Mucosa of gallbladder (tissue), 1 donor: ENCODE measurements at regions not wholly inside any gene's neighbourhood (a gene's known extent, or its start where the extent isn't known, plus 50 kb on each side); places are given as distances from the start of the nearest gene placed in this dataset.
"Not testable (repeated sequence)": the region's sequence is repeated elsewhere in the genome, so short reads cannot be mapped to it uniquely, and the experiment has no call there.

Experiments
- DNase-seq: peaks from one replicate; pipeline ENCODE4 v3.0.0-alpha.2; 2020; ENCODE audit warnings: low spot score
- donor health status: DM: no; HTN: no; CAD: no.

DNA sequence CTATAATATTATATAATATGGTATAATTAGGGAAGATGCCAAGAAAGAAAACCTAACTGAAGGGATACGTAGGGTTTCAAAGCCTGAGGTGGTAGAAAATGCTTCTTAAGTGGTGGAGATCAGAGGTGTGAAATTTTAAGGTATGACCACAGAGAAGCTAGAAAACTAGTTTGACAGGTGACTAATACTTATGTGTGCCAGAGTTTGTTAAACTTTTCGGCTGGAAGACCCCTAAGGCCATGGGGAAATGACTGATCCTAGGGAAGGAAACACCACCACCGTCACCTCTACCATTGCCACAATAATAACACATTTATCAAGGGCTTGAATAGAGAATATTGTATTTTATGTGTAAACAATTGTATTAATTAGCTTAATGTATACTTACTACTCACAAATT, 261.4 kb upstream of the GBE1 start:
- no peak for DNase-seq

DNA sequence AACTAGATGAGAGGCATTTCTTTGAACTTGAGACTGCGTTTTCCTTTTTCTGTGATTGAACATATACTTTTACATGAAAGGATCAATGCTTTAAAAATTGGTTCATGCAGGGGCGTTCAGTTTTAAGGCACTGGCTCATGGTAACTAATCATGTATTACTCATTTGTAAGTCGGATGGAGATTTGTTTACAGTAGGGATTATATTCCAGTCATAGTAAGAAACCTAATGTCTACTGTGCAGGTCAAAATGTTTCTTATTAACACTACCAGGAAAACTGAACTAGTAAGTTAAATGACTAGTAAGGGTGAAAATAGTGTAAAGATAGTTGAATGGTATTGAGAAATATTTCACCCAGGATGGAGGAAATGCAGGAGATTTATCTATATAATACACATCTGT, 258.8 kb upstream of the GBE1 start:
- no peak for DNase-seq

DNA sequence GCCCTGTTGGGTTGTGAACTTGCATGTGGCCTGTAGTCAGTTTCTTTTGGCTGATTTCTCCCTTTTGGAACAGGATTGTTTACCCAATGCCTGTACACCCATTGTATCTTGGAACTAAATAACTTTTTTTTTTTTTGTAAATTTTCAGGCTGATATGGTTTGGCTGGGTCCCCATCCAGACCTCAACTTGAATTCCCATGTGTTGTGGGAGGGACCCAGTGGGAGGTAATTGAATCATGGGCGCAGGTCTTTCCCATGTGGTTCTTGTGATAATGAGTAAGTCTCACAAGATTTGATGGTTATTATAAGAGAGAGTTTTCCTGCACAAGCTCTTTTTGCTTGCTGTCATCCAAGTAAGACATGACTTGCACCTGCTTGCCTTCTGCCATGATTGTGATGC, 253.8 kb upstream of the GBE1 start:
- DNase-seq, result no peak

DNA sequence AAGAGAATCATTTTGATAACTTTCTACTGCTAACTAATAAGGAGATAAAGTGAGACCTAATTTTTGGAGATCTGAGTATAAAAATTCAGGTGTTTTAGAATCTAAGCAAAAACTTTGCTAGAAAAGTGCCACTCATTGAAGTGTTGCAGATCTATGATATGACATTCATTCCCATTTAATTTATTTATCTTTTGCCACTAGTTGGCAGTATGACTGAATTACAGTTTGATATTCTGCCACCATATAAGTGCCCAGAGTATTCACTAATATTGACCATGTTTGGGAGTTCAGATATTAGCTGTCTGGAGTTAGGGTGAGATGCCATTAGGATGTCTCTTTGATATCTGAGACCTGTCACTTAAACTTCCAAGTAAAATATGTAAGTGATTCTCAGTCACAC, 251.3 kb upstream of the GBE1 start:
- DNase-seq, result no peak

DNA sequence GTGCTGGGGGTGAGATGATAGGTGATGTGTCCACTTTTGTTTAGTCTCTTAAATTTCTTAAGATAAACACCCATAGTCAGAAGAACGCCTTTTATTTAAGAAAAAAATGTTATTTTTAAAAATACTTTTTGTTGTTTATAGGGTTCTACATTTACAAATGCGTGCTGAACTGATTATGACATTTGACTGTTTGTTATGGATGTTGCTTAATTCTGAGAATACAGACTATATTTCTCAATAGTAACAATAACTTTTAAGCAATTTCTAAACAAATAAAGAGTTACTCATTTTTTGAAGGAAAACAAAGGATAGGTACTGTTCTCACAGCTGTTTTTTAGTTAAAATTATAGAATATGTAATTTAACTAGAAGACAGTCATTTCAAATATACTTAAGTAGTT, 249.9 kb upstream of the GBE1 start:
- no peak for DNase-seq

DNA sequence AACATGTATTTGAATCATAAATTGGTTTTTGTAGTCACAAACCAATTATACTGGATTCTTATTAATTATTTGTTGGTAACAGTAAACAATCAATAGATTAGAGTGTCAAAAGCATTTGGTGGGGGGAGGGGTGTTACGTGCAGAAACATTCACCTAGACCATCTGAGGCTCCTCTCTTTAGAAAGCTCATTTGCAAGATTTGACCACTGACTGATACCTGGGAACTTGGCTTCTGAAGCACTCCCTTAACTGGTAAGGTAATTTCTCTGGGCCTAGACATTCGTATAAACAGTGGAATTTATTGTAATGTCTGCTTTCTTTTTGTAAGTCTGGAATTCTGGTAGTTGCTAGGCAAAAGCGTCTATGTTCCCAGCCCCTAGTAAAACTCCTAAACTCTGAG, 243.8 kb upstream of the GBE1 start:
- DNase-seq, result no peak

DNA sequence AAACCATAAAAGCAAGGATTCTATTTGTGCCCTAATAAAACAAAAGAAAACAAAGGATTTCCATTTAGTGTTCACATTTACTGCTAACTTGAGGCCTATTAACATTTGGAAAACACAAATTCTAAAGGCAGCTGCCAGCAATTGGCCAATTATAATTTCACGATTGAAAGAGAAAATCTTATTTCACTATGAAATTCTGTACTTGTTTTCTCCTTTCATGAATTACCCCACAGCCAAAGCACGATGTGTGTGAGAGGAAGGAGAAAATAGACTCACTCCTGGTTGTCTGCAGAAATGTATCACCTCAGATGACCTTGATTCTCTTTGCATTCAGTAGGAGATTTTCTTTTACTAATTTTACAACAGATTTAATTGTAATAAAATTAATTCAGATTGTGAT, 242.8 kb upstream of the GBE1 start:
- DNase-seq, result no peak

DNA sequence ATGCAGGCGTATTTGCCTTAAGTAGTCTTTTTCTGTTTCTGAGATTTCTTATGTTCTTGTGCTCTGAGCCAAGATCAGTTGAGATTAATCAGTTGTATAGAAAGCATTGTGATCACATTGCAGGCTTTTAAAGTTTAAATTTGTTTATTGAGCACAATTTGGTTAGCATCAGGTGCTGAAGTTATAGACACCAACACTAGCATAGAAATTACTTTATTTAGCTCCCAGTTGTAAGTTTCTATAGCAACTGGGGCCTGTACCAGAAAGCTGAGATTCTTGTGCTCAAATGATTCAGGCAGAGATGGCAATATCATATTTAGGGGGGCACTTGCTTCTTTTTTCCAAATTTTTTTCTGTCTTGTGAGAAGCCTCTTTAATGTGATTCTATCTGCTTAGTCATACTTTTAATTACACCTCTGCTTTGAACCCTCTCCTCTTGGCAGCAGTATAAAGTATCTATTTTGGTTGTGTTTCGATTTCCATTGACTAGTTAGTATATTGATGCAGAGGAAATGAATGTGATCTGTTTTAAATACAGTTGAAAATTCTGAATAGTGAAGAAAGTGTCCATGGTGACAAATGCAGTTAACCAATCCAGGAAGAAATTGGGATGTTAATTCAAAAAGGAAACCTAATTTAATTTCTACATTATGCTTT, 241.7 kb upstream of the GBE1 start:
- DNase-seq, result no peak

DNA sequence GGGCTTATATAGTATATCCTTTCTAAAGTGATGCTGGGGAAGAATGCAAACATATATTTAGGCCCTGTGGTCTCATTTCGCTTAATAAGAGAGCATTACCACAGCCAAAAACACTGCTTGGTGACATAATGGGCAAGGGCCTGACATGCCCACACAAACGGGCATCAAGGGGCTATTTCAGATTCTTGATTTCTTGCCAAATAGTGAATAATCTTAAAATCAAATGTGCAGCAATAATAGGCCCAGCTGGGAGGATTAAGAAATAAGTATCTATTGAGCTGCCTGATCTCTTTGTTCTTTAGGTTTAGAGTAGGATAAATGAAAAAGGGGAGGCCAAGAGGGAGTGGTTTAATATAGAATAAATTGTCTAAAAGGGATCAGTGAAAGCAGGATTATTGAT, 241.0 kb upstream of the GBE1 start:
- DNase-seq, result no peak

DNA sequence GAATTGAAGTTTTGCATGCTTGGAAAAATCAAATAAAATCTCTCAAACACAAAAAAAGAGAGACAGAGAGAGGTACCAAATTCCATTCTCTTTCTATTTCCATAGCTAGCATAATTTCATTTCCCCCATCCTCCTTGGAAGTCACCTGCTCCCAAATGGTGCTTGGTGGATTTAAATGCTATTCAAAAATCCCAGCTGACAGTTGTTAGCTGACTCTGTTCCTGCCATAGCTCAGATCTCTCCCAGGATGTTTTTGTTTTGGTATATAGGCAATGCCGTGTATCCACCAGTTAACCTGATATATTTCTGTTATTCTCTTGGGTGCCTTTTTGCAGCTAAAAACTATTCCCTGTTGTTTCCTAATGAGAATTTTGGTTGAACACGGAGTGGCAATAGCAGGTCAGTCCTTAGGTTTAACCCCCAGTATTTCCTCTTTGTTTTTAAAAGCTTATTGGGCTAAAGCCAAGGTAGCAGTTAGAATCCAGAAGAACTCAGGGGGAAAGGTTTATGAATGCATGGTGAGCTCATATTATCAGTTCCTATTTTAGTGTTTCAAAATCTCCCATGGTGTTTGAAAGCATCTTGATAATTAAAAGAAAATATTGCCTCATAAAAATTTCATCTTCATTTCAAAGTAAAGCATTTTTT, 240.0 kb upstream of the GBE1 start:
- no peak for DNase-seq

DNA sequence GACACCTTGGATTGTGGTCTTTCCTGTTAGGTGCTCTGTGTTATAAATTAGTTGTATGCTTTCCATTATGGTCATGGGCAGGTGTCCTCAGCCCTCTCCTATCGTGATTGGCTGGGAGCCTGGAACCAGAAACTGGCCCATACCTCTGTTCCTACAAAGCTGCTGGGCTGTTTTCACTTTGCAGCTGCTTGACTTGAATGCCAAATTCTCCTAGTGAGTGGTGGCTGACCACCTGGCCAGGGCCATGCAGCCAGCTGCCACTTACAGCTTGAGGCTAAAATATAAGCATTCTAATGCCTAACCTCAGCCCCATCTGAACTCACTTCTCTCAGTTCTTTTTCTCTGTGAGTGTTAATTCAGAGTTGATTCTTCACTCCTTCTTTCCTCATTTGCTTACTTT, 239.3 kb upstream of the GBE1 start:
- DNase-seq, result no peak

DNA sequence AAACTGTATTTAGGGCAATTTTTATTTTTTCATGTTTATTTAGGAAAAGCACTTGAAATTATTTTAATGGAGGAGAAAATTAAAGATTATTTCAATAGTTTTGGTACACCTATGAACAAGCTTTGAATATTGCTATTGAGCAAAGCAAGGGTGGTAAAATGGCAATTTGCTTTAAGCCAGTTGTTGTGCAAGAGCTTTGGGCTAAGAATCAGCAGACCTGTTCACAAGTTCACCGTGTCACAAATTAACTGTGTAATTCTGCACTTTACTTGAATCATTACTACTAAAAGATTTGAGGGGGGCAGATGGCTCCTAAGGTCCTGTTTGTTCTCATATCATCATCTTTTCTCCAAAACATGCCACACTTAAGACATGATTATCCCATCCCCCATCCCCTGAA, 238.9 kb upstream of the GBE1 start:
- no peak for DNase-seq

DNA sequence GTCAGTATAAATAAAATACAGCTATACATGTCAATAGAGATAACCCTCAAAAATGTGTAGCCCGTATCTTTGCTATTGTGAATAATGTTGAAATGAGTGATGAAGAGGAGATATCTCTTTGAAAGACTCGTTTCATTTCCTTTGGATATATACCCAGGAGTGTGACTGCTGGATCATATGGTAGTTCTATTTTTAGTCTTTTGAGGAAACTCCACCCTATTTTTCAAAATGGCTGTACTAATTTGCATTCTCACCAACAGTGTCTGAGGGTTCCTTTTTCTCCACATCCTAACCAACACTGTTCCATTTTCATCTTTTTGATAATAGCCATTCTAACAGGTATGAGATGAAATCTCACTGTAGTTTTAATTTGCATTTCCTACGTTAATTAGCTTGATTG, 237.5 kb upstream of the GBE1 start:
- DNase-seq, result no peak

DNA sequence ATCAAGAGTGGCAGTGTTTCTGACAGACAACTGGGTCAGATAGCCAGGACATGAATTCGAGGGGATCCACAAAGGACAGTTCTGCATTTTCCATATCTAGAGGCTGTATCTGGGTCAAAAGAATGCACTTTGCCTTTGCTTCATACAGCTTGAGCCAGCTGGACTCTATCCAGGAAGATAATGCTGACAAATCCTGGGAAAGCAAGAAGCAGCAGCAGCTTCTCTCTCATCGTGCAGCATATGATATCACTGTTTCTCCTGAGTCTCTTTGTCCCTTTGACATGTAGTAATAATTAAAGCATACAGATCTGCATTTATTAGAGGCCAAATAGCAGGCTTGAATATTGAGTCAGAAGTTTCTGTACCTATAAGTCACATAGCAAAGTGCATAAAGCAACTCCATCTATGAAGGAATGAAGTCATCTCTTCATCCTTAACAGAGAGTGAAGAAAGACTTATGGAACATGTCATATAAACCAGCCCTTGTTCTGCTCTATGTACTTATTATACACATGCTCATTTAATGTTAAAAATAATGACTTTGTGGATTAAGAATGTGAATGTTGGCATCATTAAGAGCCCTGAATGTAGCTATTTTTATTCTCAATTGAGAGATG, 236.8 kb upstream of the GBE1 start:
- DNase-seq, result no peak

DNA sequence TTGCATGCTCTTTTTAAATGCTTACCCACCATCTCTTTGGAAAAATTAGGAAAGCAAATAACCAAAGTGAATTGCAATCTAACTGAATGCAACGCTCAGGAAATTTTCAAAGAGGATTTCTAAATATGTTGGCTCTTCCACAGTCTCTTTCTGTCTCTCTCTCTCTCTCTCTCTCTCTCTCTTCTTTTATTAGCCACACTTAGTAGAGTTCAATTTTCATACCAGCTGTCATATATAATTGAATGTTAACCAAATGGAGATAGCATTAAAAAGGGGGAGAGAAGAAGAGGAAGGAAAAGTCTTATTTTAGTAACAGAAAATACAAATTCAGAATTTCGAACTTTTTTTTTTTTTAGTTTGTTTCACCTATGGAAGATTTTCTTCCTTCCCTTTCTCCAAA, 235.9 kb upstream of the GBE1 start:
- no peak for DNase-seq

DNA sequence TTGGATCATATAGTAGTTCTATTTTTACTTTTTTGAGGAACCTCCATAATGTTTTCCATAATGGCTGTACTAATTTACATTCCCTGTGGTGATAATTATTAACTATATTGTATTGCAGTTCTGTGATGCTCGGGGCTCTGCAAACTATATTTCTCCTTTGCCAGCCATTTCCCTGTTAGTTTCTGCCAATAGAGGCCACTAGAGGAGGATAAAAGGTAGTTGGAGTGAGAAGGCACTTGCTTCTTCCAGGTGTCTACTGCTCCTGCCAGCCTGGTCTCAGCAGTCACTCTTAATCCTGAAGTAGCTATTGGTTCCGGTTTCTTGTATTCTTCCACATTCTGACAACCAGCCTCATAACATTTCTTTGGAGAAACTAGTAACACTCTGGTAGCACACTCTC, 233.9 kb upstream of the GBE1 start:
- no peak for DNase-seq

DNA sequence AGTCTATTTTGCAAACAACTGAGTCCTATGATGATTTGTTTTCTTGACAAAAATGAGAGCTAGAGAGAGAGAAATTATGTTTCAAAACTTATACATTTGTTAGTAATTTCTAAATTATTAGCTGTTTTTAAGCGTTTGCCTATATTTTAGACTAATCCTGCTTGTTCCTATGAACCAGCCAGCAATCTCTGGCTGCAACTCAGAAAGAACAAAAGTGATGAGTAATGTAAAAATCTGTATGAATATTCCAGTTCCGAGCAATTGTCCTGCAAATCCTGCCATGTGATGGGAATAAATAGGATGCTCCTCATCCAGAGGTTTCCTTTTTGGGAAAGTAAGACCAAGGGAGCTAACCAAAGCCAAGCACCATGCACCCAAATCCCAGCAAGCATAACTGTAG, 228.3 kb upstream of the GBE1 start:
- DNase-seq, result no peak

DNA sequence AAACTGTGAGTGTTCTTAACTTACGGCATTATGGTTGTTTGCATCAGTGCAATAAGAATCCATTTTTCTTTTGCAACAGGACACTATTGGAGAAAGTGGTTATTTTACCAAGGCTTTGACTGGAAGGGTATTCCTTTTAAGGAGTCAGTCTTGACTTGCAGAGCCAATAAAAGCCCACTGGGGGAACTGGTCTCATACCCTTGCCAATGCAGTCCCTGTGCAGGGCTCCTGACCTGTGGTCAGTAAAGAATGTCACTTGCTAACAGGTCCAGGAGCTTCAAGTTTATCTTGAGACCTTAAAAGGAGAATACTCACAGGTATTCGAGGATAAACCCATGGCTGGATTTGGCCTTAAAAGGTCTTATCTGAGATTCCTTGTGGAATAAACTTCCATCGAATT, 227.8 kb upstream of the GBE1 start:
- DNase-seq, result no peak

DNA sequence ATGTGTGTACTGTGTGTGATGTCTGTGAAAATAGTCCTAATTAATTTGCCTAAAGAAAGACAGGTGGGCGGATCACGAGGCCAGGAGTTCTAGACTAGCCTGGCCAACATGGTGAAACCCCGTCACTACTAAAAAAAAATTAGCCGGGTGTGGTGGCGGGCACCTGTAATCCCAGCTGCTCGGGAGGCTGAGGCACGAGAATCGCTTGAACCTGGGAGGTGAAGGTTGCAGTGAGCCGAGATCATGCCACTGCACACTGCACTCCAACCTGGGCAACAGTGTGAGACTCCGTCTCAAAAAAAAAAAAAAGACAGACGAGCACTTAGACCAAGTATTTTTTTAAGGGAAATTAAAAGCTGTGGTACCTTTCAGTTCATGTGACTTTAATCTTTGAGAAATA, 226.0 kb upstream of the GBE1 start:
- not testable (repeated sequence) for DNase-seq

DNA sequence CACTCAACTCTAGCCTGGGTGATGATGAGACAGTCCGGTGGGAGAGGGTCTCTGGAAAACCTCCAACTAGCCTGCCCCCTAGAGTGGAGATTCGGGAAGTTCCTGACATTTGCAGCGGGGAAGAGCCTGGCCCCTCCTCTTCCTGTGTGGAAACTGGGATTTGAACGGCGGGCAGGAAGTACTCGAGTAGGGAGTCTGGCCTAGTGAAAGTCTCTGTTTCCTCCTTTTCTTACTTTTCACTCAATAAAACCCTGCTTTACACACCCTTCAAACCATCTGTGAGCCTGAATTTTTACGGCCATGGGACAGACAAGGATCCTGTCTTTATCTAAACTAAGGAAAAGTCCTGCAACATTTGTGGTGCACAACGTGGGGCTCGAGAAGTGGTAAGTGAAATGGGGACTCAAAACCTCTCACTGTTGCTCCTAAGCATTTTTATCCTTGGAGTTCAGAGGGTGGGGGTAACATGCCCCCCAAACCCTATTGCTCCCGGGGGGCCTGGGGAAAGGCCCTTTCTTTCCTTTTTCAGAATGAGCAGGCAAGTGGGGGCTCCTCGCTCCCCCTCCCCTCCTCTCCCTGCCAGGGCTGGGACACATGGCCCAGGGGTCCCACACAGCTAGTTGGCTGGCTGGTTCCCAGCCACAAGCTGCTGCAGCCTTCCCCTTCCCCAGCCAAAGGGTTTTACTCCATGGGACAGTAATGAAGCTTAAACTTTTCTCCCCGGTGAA, 224.7 kb upstream of the GBE1 start:
- no peak for DNase-seq

DNA sequence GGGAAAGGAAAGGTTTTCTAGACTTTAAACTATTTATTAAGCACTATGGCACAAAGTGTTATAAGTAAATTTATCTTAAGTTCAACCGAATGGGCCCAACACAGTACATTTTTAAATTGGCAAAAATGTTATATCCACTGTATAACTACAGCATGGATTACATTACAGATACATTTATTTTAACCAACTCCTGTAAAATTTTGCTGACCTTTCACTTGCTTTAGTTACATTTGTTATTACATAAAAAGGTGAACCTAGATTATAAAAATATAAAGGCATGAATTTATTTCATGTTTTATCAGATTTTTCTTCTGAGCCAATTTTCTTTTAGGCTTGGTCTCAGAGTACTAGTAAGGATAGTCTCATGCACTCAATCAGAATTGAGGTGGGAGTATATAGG, 221.9 kb upstream of the GBE1 start:
- no peak for DNase-seq

DNA sequence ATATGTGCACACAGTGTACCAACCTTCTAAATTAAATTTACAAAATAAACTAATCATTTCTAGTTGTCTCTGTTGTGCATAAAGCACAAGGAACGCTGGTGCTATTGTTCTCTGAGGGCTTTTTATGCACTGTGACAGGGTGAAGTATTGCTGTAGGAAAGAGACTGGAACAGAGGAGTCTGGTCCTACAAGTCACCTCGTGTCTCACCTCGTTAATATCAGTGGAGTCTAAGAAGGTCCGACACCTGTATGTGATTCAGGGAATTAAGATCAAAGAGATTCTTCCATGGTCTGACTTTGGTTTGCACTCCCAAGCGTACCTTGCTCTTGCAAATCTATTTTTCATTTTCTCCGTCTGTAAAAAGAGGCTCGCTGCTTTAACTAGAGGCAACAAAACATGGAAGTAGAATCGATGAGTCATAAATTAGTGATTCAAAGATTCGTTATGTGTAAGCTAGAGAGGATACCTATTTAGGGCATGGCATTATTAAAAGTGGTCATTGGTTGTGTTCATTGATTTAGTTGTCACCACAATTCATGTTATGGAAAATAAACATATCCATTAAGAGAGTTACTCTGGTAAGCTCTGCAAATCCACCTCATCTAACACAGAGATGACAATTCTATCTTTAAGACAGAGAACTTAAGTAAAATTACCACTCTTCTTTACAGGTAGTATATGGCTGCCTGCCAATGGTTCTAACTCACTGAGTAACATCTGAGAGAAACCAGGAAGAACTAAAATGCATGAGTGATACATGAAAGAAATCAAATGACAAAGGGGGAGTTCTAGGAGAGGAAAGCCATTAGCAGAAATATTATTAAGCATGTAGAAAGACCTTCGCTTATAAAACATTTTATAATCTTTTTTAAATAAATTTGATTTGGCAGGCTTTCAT, 219.4 kb upstream of the GBE1 start:
- no peak for DNase-seq
